GM21381 (cell line): ENCODE measurements at regions not wholly inside any gene's neighbourhood (a gene's known extent, or its start where the extent isn't known, plus 50 kb on each side); places are given as distances from the start of the nearest gene placed in this dataset.

ENCODE experiments used
- ATAC-seq: cut with Tn5 transposase; IDR thresholded peaks from one replicate; pipeline ENCODE4 v1.9.1; 2021; ENCODE audit warnings: mild to moderate bottlenecking, moderate library complexity; ENCODE audit not compliant: unreplicated experiment

DNA sequence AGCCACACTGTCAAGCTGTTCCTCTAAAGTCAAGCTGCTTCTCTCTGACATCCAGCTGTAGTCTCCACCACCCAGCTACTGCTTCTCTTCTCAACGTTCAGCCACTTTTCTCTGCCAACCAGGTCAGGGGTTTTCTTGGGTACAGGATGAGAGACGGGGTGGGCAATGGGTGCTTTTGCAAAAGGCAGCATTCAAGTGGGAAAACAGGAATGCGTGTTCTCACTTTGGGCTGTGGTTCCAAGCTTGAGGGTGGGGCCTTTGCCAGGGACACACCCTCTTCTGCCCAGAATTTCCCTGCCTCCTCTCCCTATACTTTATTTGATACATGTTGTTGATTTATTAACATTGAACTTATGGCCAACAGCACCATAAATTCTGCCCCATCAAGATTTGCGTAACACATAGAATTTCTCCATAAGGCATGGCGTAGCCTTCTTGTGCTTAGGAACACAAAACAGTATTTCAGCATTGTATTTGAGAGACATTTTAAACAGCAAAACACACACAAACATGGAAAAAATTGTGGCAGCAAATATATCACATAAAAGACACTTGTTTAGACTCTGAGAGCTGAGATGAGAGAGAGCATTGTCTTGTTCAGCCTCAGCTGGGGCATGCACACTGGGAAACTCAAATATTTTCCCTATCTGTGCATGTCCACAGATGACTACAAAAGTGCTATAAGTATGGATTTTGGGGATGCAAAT is 392.8 kb downstream of the SLITRK6 start:
- ATAC-seq, result no peak

DNA sequence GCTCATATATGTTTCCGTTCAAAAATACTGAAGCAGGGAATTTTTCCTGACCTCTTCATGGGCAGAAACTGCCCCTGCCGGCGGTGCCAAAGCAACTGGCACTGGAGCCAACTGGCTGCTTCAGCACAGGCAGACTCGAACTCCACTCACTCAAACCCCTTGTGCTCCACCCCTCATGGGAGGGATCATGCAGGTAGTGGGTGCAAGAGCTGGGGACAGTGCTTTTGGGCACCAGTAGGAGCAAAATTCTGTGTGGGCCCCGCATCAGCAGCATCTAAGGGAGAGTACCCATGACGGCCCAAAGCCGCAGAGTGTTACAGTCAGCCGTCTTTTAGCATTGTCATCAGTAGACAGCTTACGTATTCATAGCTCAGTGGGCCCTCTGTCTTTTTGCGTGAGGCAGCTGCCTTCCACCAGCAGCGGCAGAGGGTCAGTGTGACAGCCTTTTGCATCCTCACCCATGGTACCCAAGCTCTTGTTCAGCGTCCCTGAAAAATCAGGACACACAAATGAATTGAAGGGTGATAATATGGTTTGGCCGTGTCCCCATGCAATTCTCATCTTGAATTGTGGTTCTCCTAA is 393.8 kb downstream of the SLITRK6 start:
- no peak for ATAC-seq

DNA sequence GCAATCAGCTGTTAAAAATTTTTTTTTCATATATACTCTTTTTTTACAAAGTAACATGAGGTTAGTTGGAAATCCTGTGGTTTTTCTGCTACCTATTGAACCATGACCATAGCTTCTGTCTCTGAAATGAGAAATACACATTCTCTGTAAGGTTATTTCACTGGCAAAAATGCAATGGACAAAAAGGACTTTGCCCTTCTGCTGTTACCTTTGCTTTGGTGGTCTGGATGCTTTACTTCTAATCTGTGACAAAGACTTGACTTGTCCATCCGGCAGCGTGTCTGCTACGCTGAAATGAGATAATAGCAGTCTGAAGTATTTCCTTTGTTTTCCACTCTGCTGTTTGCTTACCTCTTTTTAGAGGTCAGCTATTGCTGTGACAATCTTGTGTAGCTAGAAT is 412.8 kb downstream of the SLITRK6 start:
- ATAC-seq, result no peak

DNA sequence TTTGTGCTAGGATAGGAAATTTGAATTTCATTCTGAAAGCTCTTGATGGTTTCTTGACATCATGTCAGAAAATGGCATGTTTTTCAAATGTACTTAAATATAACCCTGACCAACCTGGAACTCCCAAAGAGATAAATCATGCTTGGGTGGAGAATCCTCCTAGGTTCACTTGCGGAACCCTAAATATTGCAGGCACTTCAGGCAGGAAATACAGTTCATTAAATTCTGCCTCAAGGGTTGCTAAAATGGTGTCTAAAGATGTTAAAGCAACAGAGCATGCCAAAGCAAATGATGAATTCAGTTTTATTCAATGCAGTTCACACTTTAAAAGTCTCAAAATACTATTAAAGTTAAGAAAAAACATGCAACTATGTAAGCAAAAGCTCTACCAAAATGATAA is 415.9 kb downstream of the SLITRK6 start:
- ATAC-seq, result no peak

DNA sequence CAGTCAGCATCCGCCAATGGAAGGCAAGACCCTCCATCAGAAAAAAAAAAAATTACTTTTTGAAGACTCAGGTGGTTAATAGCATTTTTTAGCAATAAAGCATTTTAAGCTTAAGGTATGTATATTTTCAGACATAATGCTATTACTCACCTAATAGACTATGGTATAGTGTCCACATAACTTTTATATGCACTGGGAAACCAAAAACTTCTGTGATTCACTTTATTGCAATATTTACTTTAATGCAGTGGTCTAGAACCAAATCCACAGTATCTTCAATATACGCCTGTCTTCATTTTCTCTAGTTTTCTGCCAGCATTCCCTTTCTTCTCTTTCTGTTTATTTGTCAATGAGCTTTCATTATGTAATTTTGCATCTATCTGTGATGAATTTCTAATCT is 418.1 kb downstream of the SLITRK6 start:
- no peak for ATAC-seq

DNA sequence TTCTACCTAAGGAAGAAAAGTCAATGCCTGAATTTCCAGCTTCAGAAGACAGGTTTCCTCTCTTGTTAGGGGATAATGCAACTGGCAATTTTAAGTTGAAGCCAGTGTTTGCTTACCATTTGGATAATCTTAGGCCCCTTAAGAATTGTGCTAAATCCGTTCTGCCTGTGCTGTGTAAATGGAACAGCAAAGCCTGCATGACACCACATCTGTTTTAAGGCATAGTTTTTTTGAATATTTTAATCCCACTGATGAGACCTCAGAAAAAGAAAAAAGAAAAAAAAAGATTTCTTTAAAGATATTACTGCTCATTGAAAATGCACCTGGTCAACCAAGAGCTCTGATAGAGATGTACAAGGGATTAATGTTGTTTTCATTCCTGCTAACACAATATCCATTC is 419.2 kb downstream of the SLITRK6 start:
- ATAC-seq, result no peak

DNA sequence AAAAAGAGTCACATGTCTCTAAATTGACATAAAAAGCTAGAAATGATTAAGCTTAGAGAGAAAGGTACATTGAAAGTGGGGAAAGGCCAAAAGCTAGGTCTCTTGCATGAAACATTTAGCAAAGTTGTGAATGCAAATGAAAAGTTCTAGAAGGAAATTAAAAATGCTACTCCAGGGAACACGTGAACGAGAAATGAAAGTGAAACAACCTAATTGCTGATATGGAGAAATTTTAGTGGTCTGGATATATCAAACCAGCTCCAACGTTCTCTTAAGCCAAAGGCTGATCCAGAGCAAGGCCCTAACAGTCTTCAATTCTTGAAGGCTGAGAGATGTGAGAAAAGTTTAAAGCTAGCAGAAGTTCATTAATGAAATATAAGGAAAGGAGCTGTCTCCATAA is 419.8 kb downstream of the SLITRK6 start:
- ATAC-seq, result no peak

DNA sequence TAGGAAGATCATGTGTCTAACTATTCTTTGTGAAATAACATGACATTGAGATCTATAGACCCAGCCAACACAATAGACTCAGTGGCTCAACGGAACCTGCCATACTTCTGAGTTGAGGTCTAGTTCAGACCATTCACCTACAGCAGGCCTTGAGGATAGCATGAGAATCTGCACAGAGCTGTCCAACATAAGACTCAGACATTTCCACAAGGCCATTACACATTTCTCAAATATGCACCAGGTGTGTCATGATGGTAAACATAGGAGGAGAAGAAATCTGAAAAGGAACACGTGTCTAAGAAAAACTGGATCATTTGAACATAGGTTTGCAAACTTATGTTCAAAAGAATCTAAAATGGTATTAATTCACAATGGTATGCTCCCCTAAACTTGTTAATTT is 421.4 kb downstream of the SLITRK6 start:
- ATAC-seq, result no peak

DNA sequence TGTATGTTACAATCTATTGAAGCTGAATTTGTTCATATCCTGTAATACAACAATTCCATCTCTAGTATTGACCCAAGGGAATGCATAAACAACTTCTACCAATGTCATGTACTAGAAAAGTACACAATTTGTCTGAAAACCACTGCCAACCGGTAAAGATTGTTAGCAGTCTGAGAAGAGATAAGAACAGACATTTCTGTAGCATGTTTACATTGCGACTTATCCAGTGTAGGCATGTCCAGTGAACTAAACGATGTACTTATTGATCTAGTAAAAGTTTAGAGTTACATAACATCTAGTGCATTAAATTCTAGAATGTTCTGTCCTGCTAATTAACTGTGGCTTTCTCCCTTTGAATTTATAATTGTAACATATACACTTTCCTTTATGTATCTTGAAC is 425.9 kb downstream of the SLITRK6 start:
- ATAC-seq, result no peak

DNA sequence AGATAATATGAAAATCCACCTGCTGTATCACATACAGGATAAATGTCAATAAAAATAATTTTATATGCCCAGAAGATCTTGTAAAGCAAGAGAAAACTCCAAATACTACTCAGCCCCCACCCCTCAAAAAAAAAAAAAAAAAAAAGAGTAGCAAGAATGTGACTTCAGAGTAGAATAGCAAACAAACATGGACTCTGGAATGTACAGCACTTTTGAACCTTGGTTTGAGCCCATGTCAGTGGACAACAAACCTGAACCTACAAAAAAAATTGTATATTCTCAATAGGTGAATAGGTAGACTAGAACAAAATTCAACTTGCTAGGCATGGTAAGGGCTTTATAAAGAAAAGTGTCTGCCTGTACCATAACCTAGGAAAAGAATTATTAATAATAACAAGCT is 428.0 kb downstream of the SLITRK6 start:
- no peak for ATAC-seq

DNA sequence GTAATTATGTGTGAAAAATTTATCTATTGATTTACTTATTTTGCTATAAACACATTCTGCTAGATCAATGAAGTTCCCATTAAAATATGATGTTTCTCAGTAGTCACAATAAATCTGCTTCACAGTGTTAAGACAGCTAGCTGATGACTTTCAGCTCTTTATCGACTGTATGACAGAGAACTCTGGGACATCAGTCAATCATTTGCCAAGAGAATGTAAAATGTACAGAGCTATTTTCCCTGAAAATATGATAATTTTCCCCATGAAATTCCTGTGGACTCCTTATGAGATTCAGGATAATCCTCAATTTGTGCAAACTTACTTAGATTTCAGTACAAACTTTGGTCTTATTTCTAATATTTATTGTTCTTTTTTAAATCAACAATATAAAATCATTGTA is 430.5 kb downstream of the SLITRK6 start:
- ATAC-seq, result no peak

DNA sequence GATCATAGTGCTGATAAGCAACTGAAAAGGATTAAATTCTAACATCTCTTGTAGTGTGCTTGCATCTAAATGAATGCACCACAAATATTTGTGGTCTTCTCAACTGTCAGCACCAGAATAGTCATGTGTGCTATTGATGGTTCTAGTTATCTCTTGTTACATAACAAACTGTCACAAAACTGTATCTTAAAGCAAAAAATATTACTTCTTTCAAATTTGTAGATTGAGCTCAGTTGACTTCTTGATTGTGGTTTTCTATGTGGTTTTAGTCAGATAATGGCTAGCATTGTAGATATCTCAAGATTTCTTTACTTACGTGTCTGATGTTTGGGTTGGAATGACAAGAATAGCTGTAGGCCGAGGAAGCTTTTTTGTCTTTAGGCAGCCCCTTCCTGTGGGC is 431.3 kb downstream of the SLITRK6 start:
- no peak for ATAC-seq

DNA sequence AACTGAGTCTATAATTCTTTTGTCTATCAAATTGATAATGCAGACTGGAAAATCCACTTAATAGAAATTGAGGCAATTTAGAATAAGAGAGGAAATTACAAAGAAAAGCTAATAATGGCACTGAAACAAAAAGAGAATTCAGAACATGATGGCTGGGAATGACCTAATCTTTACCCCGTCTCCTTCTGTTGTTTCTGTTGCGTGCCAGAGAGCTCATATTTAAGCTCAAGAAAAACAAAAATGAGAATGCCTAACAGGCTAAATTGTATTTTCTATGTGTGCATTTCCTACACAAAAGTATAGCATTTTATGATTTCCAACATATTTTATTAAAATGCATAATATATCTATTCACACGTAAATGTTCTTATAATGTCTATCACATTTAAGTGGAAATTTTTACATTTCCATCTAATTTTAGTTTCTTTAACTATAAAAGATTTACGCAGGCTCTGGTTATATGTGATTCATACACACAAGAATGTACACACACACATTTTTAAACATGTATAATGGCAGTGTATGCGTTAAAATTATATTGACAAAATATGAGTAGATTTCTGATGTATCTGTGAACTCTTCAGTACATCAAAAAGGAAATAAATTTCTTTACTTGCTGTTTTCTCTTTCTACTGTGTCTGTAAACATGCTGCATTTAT is 432.3 kb downstream of the SLITRK6 start:
- ATAC-seq, result no peak

DNA sequence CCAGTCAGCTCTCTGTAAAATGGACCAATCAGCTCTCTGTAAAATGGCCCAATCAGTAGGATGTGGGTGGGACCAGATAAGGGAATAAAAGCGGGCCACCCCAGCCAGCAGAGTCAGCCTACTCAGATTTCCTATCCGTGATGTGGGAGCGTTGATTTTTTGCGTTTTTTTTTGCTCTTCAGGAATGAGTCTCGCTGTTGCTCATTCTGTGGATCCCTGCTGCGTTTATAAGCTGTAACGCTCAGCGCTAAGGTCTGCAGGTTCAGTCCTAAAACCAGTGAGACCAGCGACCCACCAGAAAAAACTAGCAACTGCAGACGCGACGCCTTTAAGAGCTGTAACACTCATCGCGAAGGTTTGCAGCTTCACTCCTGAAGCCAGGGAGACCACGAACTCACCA is 435.7 kb downstream of the SLITRK6 start:
- no peak for ATAC-seq

DNA sequence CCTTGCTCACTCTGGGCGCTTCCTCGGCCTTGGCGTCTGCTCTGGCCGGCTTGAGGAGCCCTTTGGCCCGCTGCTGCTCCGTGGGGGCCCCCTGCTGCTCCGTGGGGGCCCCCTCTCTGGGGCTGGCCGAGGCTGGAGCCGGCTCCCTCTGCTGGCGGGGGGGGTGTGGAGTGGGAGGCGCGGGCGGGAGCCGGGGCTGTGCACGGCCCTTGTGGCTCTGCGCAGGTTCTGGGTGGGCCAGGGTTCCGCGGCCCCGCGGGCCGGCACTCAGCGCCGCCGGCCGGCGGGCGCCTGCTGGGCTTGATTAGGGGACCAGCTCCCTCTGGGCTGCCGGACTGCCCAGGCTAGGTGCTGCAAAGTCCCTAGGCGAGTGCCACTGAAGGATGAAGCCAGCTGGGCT is 436.2 kb downstream of the SLITRK6 start:
- no peak for ATAC-seq

DNA sequence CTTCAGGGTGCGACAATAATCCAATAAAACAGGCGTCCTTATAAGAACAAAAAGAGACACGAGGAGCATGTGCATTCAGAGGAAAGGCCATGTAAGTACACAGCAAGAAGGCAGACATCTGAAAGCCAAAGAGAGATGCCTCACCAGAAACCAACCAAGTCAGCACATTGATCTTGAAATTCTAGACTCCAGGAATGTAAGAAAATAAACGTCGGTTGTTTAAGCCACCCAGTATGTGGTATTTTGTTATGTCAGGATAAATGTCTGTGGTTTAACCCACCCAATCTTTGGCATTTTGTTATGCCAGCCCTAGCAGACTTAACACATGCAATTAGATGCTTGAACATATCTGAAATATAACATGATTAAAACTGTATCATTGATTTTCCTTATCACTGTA is 452.0 kb downstream of the SLITRK6 start:
- ATAC-seq, result no peak

DNA sequence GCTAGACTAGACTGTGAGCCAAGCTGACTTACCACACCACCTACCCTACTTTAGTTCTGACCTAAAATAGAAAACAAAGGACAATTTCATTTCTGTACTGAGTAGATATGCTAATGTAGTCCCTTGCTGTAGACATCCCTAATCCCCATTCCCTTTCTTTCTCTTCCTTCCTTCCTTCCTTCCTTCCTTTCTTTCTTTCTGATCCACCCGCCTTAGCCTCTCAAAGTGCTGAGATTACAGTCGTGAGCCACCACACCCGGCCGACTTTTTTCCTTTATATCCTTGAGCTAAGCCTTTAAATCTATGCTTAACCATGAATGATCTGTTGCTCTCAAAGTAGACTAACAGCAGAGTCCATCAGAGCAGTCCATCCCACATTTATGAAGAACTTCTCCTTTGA is 465.0 kb downstream of the SLITRK6 start:
- ATAC-seq, result no peak

DNA sequence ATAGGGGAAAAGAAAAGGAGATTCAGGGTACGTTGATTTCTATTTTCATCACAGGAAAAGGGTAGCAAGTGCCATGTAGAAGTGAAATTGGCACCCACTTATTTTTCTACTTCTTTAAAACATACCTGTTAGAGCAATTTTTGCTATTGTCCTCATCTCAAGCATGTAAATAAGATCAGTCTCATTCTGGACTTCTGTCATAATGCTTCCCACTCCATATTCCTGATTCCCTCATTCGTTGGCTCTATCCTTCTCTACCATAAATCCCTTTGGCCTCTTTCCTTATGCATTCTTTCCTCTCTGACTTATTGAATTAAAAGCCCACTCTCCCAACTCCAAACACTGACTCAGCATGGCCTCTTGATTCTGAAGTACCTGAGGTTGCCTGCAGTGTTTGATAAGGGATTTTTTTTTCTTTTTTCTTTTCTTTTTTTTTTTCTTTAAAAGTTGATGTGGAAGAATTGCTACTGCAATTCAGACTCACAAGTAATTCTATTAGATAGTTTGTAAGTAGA is 465.7 kb downstream of the SLITRK6 start:
- no peak for ATAC-seq

DNA sequence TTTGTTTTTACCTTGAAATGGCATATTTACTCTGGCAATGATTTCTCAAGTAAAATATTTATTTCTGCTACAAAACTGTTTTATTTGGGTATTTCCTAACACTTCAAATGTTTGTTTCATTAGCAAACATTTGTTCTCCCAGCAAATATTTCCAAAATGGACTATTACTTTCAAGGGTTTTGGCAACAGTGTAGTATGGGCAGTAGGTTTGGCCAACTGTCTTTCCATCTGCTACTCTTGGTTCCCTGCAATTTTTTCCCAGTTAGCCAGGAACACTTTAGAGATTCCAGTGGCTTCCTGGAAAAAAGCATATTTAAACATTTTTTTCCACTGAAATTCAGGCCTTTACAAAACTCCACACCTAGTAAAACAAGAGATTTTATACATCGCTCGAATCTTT is 466.6 kb downstream of the SLITRK6 start:
- ATAC-seq, result no peak

DNA sequence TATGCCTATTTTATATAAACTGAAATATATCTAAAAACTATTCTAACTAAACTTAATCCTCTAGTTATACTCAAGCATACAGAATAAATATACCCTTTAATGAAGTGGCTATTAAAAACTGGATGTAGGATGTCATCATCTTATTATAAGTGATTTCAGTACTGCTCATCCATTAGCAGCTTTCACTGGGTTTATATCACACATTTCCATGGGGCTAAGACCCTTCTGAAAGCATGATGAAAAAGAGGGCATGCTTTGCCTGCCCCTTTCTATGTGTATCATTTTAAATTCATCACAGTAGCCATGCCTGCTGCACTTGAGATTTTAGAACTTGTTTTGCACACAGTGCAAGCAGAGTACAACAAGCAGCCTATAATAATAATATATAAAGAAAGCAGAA is 477.5 kb downstream of the SLITRK6 start:
- no peak for ATAC-seq

DNA sequence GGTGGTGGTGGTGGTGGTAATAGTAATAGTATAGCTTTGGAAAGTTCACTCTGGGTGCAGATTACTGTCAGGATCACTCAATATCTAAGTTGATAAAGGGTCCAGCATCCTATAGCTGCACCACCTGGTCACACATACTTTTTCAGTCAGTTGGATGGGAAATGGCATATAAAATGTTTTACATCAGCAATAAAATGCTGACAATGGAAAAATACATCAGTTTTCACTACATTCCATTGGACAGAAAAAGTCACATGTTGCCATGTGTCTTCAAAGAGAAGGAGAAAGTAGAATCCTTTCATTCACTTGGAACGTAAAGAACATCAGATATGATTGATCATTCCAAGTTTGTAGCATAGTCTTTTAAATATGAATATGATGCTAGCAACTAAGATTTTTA is 481.4 kb downstream of the SLITRK6 start:
- ATAC-seq, result no peak

DNA sequence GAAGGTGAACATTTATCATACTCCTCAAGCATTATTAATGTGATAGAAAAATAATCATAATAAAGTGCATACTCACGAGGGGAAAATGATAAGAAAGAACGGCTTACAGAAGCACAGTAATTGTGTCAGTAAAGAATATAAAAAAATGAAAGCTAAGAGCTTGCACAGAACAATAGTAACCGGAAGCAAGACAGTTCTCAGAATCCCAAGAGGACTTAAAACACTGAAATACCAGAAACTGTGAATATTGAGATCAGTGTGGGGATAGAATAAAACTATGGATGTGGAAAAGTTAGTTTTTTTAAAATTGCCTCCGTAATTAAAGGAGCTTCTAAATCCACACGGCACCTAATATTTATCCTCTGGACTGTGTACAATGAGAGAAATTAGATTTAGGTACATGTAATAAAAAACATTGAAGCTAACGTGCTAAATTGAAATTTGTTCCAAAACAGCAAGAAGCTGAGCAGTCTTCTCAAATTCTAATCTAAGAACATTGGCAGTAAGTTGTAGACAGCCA is 482.7 kb downstream of the SLITRK6 start:
- no peak for ATAC-seq
